PFSK-1 (cell line): ENCODE measurements at regions not wholly inside any gene's neighbourhood (a gene's known extent, or its start where the extent isn't known, plus 50 kb on each side); places are given as distances from the start of the nearest gene placed in this dataset.

Experiments
- POLR2AphosphoS5 ChIP-seq: IDR thresholded peaks from 2 replicates; pipeline ENCODE4 v1.6.1; 2012; ENCODE audit warnings: low read depth, mild to moderate bottlenecking, control low read depth, low read length, moderate library complexity
- TF ChIP-seq, protein P1 (sequence below), 2 experiments: IDR thresholded peaks; 2 replicates each; pipeline versions ENCODE4 v1.6.1 to v1.8.0; 2011 to 2012; ENCODE audit warnings: low read depth in 2 of 2, low read length in 2 of 2, control low read depth in 1 of 2, inconsistent platforms in 1 of 2, mild to moderate bottlenecking in 1 of 2, moderate library complexity in 1 of 2; ENCODE audit not compliant: insufficient read depth in 1 of 2

DNA sequence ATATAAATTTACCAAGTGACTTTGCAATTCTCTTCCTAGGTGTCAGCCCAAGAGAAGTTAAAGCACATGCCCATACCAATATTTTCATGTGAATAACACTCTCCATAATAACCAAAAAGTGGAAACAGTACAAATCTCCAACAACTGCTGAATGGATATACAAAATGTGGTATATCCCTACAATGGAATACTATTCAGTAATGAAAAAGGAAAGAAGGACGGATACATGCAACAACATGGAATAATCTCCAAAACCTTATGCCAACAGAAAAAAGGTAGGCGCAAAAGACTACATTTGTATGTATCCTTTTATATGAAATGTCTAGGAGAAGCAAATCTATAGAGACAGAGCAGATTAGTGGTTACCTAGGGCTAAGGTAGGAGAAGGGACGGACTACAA is 487.7 kb upstream of the ID4 start:
- no peak for TF ChIP-seq POLR2AphosphoS5
- TF ChIP-seq, protein P1, sequence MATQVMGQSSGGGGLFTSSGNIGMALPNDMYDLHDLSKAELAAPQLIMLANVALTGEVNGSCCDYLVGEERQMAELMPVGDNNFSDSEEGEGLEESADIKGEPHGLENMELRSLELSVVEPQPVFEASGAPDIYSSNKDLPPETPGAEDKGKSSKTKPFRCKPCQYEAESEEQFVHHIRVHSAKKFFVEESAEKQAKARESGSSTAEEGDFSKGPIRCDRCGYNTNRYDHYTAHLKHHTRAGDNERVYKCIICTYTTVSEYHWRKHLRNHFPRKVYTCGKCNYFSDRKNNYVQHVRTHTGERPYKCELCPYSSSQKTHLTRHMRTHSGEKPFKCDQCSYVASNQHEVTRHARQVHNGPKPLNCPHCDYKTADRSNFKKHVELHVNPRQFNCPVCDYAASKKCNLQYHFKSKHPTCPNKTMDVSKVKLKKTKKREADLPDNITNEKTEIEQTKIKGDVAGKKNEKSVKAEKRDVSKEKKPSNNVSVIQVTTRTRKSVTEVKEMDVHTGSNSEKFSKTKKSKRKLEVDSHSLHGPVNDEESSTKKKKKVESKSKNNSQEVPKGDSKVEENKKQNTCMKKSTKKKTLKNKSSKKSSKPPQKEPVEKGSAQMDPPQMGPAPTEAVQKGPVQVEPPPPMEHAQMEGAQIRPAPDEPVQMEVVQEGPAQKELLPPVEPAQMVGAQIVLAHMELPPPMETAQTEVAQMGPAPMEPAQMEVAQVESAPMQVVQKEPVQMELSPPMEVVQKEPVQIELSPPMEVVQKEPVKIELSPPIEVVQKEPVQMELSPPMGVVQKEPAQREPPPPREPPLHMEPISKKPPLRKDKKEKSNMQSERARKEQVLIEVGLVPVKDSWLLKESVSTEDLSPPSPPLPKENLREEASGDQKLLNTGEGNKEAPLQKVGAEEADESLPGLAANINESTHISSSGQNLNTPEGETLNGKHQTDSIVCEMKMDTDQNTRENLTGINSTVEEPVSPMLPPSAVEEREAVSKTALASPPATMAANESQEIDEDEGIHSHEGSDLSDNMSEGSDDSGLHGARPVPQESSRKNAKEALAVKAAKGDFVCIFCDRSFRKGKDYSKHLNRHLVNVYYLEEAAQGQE (IDR thresholded peaks at IDR 0.05; ENCODE audit: insufficient read depth in 1 of 2, low read depth in 2 of 2, low read length in 2 of 2) = no peak
